Activated CD8-positive, alpha-beta T cell treated with anti-CD3 and anti-CD28 coated beads for 36 hours (primary cell): ENCODE measurements at regions not wholly inside any gene's neighbourhood (a gene's known extent, or its start where the extent isn't known, plus 50 kb on each side); places are given as distances from the start of the nearest gene placed in this dataset.

Experiments
- ATAC-seq: fragments of 200-7000 bp; cut with Tn5 transposase; one replicate; pipeline ENCODE4 v1.10.0; 2021; ENCODE audit warnings: mild to moderate bottlenecking, moderate library complexity
- CTCF ChIA-PET: fragments of 350-600 bp; sonication (Branson Sonifier 250); formaldehyde crosslinking; loops from one replicate; lab custom pipeline; 2021; ENCODE audit warnings: antibody characterized with exemption; lab: Charles Lee
- POLR2A ChIA-PET: fragments of 350-600 bp; sonication (Branson Sonifier 250); formaldehyde crosslinking; loops from one replicate; lab custom pipeline; 2021; ENCODE audit warnings: antibody characterized with exemption; lab: Charles Lee
- DNase-seq: peaks from one replicate; pipeline ENCODE4 v3.0.0-alpha.2; 2020
- H3K27ac Mint-ChIP-seq: one replicate; pipeline ENCODE4 v1.8.0; 2021; ENCODE audit warnings: mild to moderate bottlenecking, mixed read lengths
- H3K27me3 Mint-ChIP-seq: one replicate; pipeline ENCODE4 v1.8.0; 2021; ENCODE audit warnings: mixed read lengths
- H3K36me3 Mint-ChIP-seq: one replicate; pipeline ENCODE4 v1.8.0; 2021; ENCODE audit warnings: low read depth, mixed read lengths
- H3K4me1 Mint-ChIP-seq: one replicate; pipeline ENCODE4 v1.8.0; 2021; ENCODE audit warnings: low read depth, mixed read lengths
- H3K4me3 Mint-ChIP-seq: one replicate; pipeline ENCODE4 v1.8.0; 2021; ENCODE audit warnings: mild to moderate bottlenecking, moderate library complexity, mixed read lengths
- H3K9me3 Mint-ChIP-seq: one replicate; pipeline ENCODE4 v1.8.0; 2021; ENCODE audit warnings: mixed read lengths
- intact Hi-C: fragments of 100-400 bp; cut with micrococcal nuclease; formaldehyde crosslinking; loops from one replicate; pipeline ENCODE4 v1.10.0; 2022
- TF ChIP-seq, protein P1 (sequence below): fragments of 200-600 bp; IDR thresholded peaks from one replicate; pipeline ENCODE4 v1.8.0; 2022; ENCODE audit warnings: antibody characterized with exemption, mild to moderate bottlenecking

DNA sequence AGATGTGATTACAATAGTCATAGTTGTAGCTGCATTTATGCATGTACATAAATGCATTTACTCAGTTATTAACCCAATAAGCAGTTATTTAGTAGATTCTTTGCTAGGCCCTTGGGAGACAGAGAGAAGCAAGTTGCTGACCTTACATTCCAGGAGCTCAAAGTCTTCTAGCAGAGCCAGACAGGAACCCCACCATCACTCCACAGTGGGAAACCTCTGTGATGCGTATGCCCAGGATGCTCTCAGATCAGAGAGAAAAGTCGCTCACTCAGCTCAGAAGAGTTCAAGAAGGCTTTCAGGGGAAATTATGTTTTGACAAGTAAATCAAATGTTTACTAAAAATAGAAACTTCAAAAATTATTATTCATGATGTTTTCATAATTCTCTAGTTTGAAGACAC lies 146.3 kb upstream of the EXOC2 start:
- peaks cover 28% of the 10 kb centered on the region for H3K27me3 Mint-ChIP-seq
- H3K9me3 Mint-ChIP-seq = peaks cover 2% of the 10 kb centered on the region
- no peak overlapping the region for H3K4me3 Mint-ChIP-seq
- no peaks in the 10 kb centered on the region for H3K36me3 Mint-ChIP-seq
- intact Hi-C loops = no loop called here
- H3K4me1 Mint-ChIP-seq = peaks cover 4% of the 10 kb centered on the region
- ChIA-PET CTCF (interaction anchor here (1.1 to 1.3 kb wide), 3 partner anchors 42 to 117 kb away, joined by 3 read pairs; no protein-coding TSS in a partner anchor), POLR2A (no interaction called here)
- ATAC-seq (no peak), DNase-seq (no peak)
- TF ChIP-seq, protein P1, sequence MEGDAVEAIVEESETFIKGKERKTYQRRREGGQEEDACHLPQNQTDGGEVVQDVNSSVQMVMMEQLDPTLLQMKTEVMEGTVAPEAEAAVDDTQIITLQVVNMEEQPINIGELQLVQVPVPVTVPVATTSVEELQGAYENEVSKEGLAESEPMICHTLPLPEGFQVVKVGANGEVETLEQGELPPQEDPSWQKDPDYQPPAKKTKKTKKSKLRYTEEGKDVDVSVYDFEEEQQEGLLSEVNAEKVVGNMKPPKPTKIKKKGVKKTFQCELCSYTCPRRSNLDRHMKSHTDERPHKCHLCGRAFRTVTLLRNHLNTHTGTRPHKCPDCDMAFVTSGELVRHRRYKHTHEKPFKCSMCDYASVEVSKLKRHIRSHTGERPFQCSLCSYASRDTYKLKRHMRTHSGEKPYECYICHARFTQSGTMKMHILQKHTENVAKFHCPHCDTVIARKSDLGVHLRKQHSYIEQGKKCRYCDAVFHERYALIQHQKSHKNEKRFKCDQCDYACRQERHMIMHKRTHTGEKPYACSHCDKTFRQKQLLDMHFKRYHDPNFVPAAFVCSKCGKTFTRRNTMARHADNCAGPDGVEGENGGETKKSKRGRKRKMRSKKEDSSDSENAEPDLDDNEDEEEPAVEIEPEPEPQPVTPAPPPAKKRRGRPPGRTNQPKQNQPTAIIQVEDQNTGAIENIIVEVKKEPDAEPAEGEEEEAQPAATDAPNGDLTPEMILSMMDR = no peak
- no peak overlapping the region for H3K27ac Mint-ChIP-seq

DNA sequence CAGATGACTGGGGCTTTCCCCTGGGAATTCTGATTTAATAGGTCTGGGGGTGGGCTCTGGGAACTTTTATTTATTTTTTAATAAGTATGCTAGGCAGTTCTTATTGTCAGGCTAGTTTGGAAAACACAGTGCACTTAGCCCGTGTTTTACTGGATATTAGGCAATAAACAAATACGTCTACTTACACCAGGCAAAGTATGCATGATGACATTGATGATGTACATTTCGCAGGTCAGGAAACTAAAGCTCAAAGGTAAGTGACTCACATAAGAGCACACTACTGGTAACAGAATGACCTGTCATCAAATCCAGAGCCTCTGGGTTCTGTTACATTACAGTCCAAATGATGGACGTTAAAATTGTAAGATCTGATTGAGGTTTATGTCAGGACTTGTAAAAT lies 144.4 kb upstream of the EXOC2 start:
- no peak for ATAC-seq
- H3K4me1 Mint-ChIP-seq = peaks cover 4% of the 10 kb centered on the region
- CTCF ChIA-PET = no interaction called here

DNA sequence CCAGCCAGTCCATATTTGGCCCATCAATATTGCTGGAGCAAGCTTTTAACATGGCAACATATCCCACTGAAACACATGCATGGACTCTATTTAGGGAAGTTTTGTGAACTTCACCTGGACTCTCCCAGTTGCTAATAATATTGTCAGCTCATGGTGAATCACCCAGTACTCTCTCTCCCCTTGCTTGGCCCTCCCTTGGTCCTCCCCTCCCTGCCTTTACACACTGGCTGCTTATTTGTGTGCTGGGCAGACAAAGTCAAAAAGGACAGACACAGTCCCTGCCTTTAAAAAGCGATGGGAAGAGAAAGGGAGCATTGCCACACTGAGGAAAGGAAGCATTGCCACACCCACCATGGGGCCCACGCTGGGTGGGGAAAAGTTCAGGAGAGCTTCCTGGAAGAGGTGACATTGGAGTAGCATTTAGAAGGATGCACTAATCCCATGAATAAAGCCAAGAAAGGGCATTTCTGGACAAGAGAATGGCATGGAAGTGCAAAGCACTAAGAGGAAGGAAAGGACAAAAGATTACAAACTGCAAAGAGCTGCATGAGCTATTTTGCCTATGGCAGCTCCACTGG lies 143.4 kb upstream of the EXOC2 start:
- H3K27me3 Mint-ChIP-seq = peaks cover 17% of the 10 kb centered on the region
- no peak overlapping the region for H3K4me3 Mint-ChIP-seq
- ATAC-seq (no peak), DNase-seq (no peak)
- TF ChIP-seq, protein P1 = no peak
- intact Hi-C loops = no loop called here
- H3K36me3 Mint-ChIP-seq = no peaks in the 10 kb centered on the region
- H3K9me3 Mint-ChIP-seq = peaks cover 5% of the 10 kb centered on the region
- peaks cover 4% of the 10 kb centered on the region for H3K4me1 Mint-ChIP-seq
- CTCF ChIA-PET = no interaction called here
- POLR2A ChIA-PET = no interaction called here
- no peak overlapping the region for H3K27ac Mint-ChIP-seq

More for the DNA sequence above, 144.4 kb upstream of the EXOC2 start:
- no peak for DNase-seq
- H3K9me3 Mint-ChIP-seq = peaks cover 5% of the 10 kb centered on the region
- no peak overlapping the region for H3K27ac Mint-ChIP-seq
- no peak overlapping the region for H3K4me3 Mint-ChIP-seq
- intact Hi-C loops = no loop called here
- TF ChIP-seq, protein P1 = no peak
- H3K36me3 Mint-ChIP-seq = no peaks in the 10 kb centered on the region
- POLR2A ChIA-PET = no interaction called here
- peaks cover 24% of the 10 kb centered on the region for H3K27me3 Mint-ChIP-seq

DNA sequence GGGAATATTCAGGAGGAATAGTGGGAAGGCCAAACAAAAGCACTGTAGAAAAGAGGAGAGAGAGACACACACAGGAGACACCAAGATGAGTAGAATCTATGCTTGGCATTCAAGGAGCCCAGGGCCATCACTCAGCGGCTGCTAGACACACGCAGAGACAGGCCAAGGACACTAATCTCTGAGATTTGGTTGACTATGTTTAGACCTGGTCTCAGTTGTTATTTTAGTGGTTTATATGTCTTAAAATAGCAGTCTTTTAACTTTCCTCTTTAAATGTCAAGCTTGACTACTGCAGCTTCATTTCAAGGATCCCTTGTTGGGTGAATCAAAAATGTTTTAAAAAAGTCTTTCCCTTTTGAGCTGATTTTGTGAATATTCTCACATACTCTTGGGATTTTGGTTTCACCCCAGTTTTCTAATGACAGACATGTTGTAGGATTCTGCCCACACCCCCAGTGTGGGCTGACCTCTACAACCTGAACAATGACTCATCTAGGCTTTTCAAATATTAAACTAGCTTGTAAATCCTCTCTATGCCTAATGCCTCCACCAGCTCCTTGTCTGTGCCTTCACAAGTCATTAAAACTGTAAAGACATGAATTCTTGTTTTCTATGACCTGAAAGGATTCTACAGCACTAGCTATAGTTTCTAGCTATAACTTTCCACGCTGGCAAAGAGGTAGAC lies 142.7 kb upstream of the EXOC2 start:
- ChIA-PET CTCF (interaction anchor here (1.0 kb wide), 1 partner anchor 68 kb away, joined by 3 read pairs; no protein-coding TSS in a partner anchor), POLR2A (no interaction called here)
- no peak overlapping the region for H3K27ac Mint-ChIP-seq
- no peak overlapping the region for H3K4me3 Mint-ChIP-seq
- no peak for ATAC-seq
- H3K9me3 Mint-ChIP-seq = peaks cover 6% of the 10 kb centered on the region
- intact Hi-C loops = no loop called here
- TF ChIP-seq, protein P1 = no peak
- no peaks in the 10 kb centered on the region for H3K36me3 Mint-ChIP-seq
- peaks cover 4% of the 10 kb centered on the region for H3K4me1 Mint-ChIP-seq
- no peak for DNase-seq
- H3K27me3 Mint-ChIP-seq = peaks cover 17% of the 10 kb centered on the region

DNA sequence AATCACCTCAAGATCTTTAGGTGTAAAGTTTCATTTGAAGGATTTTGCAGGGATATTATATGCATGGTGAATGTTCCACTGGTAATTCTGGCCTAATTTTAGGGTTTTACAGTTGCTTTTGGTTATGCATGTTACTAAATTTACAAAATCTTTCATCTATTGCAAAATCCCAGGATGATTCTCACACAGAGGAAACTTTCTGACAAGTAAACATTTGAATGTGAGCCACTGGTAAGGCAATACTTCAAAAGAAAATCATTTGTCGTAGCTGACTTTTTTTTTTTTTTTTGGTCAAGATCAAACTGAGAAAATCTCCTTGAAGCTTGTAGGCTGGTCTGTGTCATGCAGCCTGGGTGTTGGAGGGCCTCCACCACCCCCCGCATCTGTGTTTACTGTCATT lies 141.9 kb upstream of the EXOC2 start:
- no peak for ATAC-seq
- ChIA-PET CTCF (interaction anchor here (1.0 kb wide), 1 partner anchor 69 kb away, joined by 3 read pairs; no protein-coding TSS in a partner anchor), POLR2A (no interaction called here)
- Mint-ChIP-seq H3K4me3 (no peak overlapping the region), H3K27me3 (peaks cover 11% of the 10 kb centered on the region), H3K27ac (no peak overlapping the region), H3K9me3 (peaks cover 8% of the 10 kb centered on the region), H3K4me1 (peaks cover 4% of the 10 kb centered on the region), H3K36me3 (no peaks in the 10 kb centered on the region)
- intact Hi-C loops = no loop called here
- TF ChIP-seq, protein P1 = no peak
- DNase-seq = no peak
